Epithelial cell of prostate (primary cell): ENCODE measurements at regions not wholly inside any gene's neighbourhood (a gene's known extent, or its start where the extent isn't known, plus 50 kb on each side); places are given as distances from the start of the nearest gene placed in this dataset.

Experiments used
- DNase-seq: peaks from one replicate; pipeline ENCODE4 v3.0.0-alpha.2; 2011; ENCODE audit warnings: low read depth, low spot score
- H3K27ac ChIP-seq: fragments of 450-650 bp; 2 replicates; pipeline ENCODE4 v1.5.1; 2017; ENCODE audit warnings: mild to moderate bottlenecking

- H3K27ac ChIP-seq = no peak overlapping the region
- DNase-seq = no peak
These were observed 54.8 kb downstream of the RTP5 start for GRCh38 chr2:241924069-241924908.

- DNase-seq = no peak
- no peak overlapping the region for H3K27ac ChIP-seq
These were observed 55.4 kb downstream of the RTP5 start for GRCh38 chr2:241924909-241925250.

GRCh38 chr2:241925277-241925676 lies 55.7 kb downstream of the RTP5 start:
- DNase-seq = no peak
- H3K27ac ChIP-seq = no peak overlapping the region

- no peak for DNase-seq
- no peak overlapping the region for H3K27ac ChIP-seq
These were observed 56.4 kb downstream of the RTP5 start for GRCh38 chr2:241925821-241926441.

GRCh38 chr2:241926541-241927311 lies 57.2 kb downstream of the RTP5 start:
- H3K27ac ChIP-seq = no peak overlapping the region
- no peak for DNase-seq

- H3K27ac ChIP-seq = no peak overlapping the region
- DNase-seq = no peak
These were observed 60.3 kb downstream of the RTP5 start for GRCh38 chr2:241929551-241930490.

GRCh38 chr2:241931084-241931975 lies 61.8 kb downstream of the RTP5 start:
- DNase-seq = no peak
- no peak overlapping the region for H3K27ac ChIP-seq

- no peak overlapping the region for H3K27ac ChIP-seq
- DNase-seq = no peak
These were observed 62.7 kb downstream of the RTP5 start for GRCh38 chr2:241931976-241932898.

GRCh38 chr2:241932899-241933178 lies 63.3 kb downstream of the RTP5 start:
- DNase-seq = no peak
- no peak overlapping the region for H3K27ac ChIP-seq

- no peak overlapping the region for H3K27ac ChIP-seq
- no peak for DNase-seq
These were observed 63.8 kb downstream of the RTP5 start for GRCh38 chr2:241933179-241933911.

- H3K27ac ChIP-seq = no peak overlapping the region
- DNase-seq = no peak
These were observed 65.8 kb downstream of the RTP5 start for GRCh38 chr2:241935314-241935713.

GRCh38 chr2:241935774-241936173 lies 66.2 kb downstream of the RTP5 start:
- no peak for DNase-seq
- no peak overlapping the region for H3K27ac ChIP-seq

- H3K27ac ChIP-seq = no peak overlapping the region
- no peak for DNase-seq
These were observed 67.1 kb downstream of the RTP5 start for GRCh38 chr2:241936457-241937133.

- no peak overlapping the region for H3K27ac ChIP-seq
- no peak for DNase-seq
These were observed 67.8 kb downstream of the RTP5 start for GRCh38 chr2:241937297-241937696.

- no peak overlapping the region for H3K27ac ChIP-seq
- DNase-seq = no peak
These were observed 70.0 kb downstream of the RTP5 start for GRCh38 chr2:241939541-241939940.

GRCh38 chr2:241940329-241940728 lies 70.8 kb downstream of the RTP5 start:
- DNase-seq = no peak
- H3K27ac ChIP-seq = no peak overlapping the region

GRCh38 chr2:241941691-241942301 lies 72.3 kb downstream of the RTP5 start:
- no peak for DNase-seq
- H3K27ac ChIP-seq = no peak overlapping the region
